A549 (cell line): ENCODE measurements at regions not wholly inside any gene's neighbourhood (a gene's known extent, or its start where the extent isn't known, plus 50 kb on each side); places are given as distances from the start of the nearest gene placed in this dataset.
"Not testable (repeated sequence)": the region's sequence is repeated elsewhere in the genome, so short reads cannot be mapped to it uniquely, and the experiment has no call there.

ENCODE experiments used
- BHLHE40 ChIP-seq: IDR thresholded peaks from 2 replicates; pipeline ENCODE4 v1.6.1; 2012; ENCODE audit warnings: low read depth, low read length, inconsistent platforms
- CBX2 ChIP-seq: fragments of 200-600 bp; sonication (generic); IDR thresholded peaks from 2 replicates; pipeline ENCODE4 v1.6.1; 2016; ENCODE audit warnings: low read depth, mild to moderate bottlenecking, borderline replicate concordance
- CTCF ChIP-seq: fragments of >200 bp; sonication (Bioruptor Twin); formaldehyde crosslinking; IDR thresholded peaks from 3 replicates; pipeline ENCODE4 v1.5.1; 2016
- ESRRA ChIP-seq: fragments of 150-350 bp; IDR thresholded peaks from 2 replicates; pipeline ENCODE4 v1.6.1; 2014; ENCODE audit warnings: mild to moderate bottlenecking, low read length, borderline replicate concordance
- GATA3 ChIP-seq: IDR thresholded peaks from 2 replicates; pipeline ENCODE4 v1.6.1; 2012; ENCODE audit warnings: borderline replicate concordance
- MAFK ChIP-seq: fragments of 450-650 bp; IDR thresholded peaks from 2 replicates; pipeline ENCODE4 v1.6.1; 2014; ENCODE audit not compliant: partially characterized antibody
- RAD21 ChIP-seq, 2 experiments: fragments of >200 bp in 1 of 2; sonication (Bioruptor Twin) in 1 of 2; formaldehyde crosslinking in 1 of 2; IDR thresholded peaks in 1 of 2; conservative IDR thresholded peaks in 1 of 2; 2 replicates in 1 of 2; 3 replicates in 1 of 2; pipeline ENCODE4 v1.6.1; 2012 to 2018; ENCODE audit warnings: inconsistent platforms in 1 of 2

- not testable (repeated sequence) for TF ChIP-seq MAFK; CTCF; RAD21 (conservative IDR thresholded peaks at IDR 0.05 in 1 of 2, IDR thresholded peaks at IDR 0.05 in 1 of 2); BHLHE40; ESRRA; GATA3; CBX2
These were observed 237.7 kb upstream of the GNPDA2 start for GRCh38 chr4:44964086-44964485.
